GM10248 (cell line): ENCODE measurements at regions not wholly inside any gene's neighbourhood (a gene's known extent, or its start where the extent isn't known, plus 50 kb on each side); places are given as distances from the start of the nearest gene placed in this dataset.
"Not testable (repeated sequence)": the region's sequence is repeated elsewhere in the genome, so short reads cannot be mapped to it uniquely, and the experiment has no call there.

Experiments used
- CTCF ChIA-PET: fragments of 300-600 bp; sonication (Branson Sonifier 250); formaldehyde crosslinking; extraction: SDS; loops from one replicate; lab custom pipeline; 2021; ENCODE audit warnings: antibody characterized with exemption; lab: Yijun Ruan, JAX
- POLR2A ChIA-PET: fragments of 350-650 bp; sonication (Branson Sonifier 250); formaldehyde crosslinking; extraction: SDS; loops from one replicate; lab custom pipeline; 2020; ENCODE audit warnings: antibody characterized with exemption; lab: Yijun Ruan, JAX
- DNase-seq: peaks from one replicate; pipeline ENCODE4 v3.0.0; 2012; ENCODE audit errors: extremely low spot score
- CTCF ChIP-seq: IDR thresholded peaks from 2 replicates; pipeline ENCODE4 v1.5.1; 2012; ENCODE audit warnings: mild to moderate bottlenecking, low read depth; ENCODE audit errors: extremely low read depth, missing control alignments, control extremely low read depth

GRCh38 chr3:27800261-27800660 lies 78.1 kb upstream of the EOMES start:
- no peak for DNase-seq
- ChIA-PET CTCF (interaction anchor here (1.0 to 1.7 kb wide), 3 partner anchors 9 to 28 kb away, joined by 3 read pairs; no protein-coding TSS in a partner anchor), POLR2A (no interaction called here)
- TF ChIP-seq CTCF = no peak

- ChIA-PET POLR2A (no interaction called here), CTCF (interaction anchor here (1.2 to 1.7 kb wide), 2 partner anchors 12 to 26 kb away, joined by 3 to 5 read pairs; no protein-coding TSS in a partner anchor)
- TF ChIP-seq CTCF = no peak
- DNase-seq = no peak
Observed at GRCh38 chr3:27802425-27802824, 80.3 kb upstream of the EOMES start.

- CTCF ChIA-PET = interaction anchor here (1.7 kb wide), 1 partner anchor 12 kb away, joined by 5 read pairs; no protein-coding TSS in a partner anchor
- TF ChIP-seq CTCF = no peak
- no peak for DNase-seq
- POLR2A ChIA-PET = no interaction called here
Observed at GRCh38 chr3:27802849-27803248, 80.7 kb upstream of the EOMES start.

- no peak for TF ChIP-seq CTCF
- CTCF ChIA-PET = interaction anchor here (1.4 kb wide), 1 partner anchor 93 kb away, joined by 3 read pairs; no protein-coding TSS in a partner anchor
- POLR2A ChIA-PET = no interaction called here
- no peak for DNase-seq
Observed at GRCh38 chr3:27805282-27805681, 83.2 kb upstream of the EOMES start.

GRCh38 chr3:27813255-27813654 lies 91.1 kb upstream of the EOMES start:
- TF ChIP-seq CTCF = no peak
- DNase-seq = no peak
- CTCF ChIA-PET = no interaction called here
- POLR2A ChIA-PET = no interaction called here

GRCh38 chr3:27821609-27822008 lies 99.5 kb upstream of the EOMES start:
- CTCF ChIA-PET = interaction anchor here (1.5 kb wide), 1 partner anchor 14 kb away, joined by 3 read pairs; no protein-coding TSS in a partner anchor
- DNase-seq, POLR2A ChIA-PET: not testable (repeated sequence)

- ChIA-PET CTCF (interaction anchor here (0.6 to 1.1 kb wide), 3 partner anchors 24 to 493 kb away, joined by 3 read pairs; no protein-coding TSS in a partner anchor), POLR2A (no interaction called here)
- DNase-seq = no peak
- no peak for TF ChIP-seq CTCF
Observed at GRCh38 chr3:27824312-27825200, 102.4 kb upstream of the EOMES start.
